IPS-15b (cell line): ENCODE measurements at regions not wholly inside any gene's neighbourhood (a gene's known extent, or its start where the extent isn't known, plus 50 kb on each side); places are given as distances from the start of the nearest gene placed in this dataset.

Experiments
- H3K27me3 ChIP-seq: one replicate; pipeline ENCODE4 v1.6.1; 2013; ENCODE audit warnings: low read length; ENCODE audit not compliant: control insufficient read depth, insufficient read depth
- H3K36me3 ChIP-seq: one replicate; pipeline ENCODE4 v1.6.1; 2013; ENCODE audit warnings: low read length; ENCODE audit not compliant: control insufficient read depth, insufficient read depth
- H3K4me1 ChIP-seq: one replicate; pipeline ENCODE4 v1.6.1; 2013; ENCODE audit warnings: mild to moderate bottlenecking, low read length; ENCODE audit not compliant: control insufficient read depth, insufficient read depth
- H3K4me3 ChIP-seq: one replicate; pipeline ENCODE4 v1.5.1; 2013; ENCODE audit warnings: low read depth, low read length
- H3K9ac ChIP-seq: one replicate; pipeline ENCODE4 v1.6.1; 2013; ENCODE audit warnings: low read depth, mild to moderate bottlenecking, low read length
- H3K9me3 ChIP-seq: one replicate; pipeline ENCODE4 v1.6.1; 2013; ENCODE audit warnings: mild to moderate bottlenecking, low read length; ENCODE audit not compliant: control insufficient read depth, insufficient read depth

GRCh38 chr2:18703555-18703954 lies 114.2 kb upstream of the NT5C1B start:
- H3K4me1 ChIP-seq: no peaks in the 10 kb centered on the region
- H3K9ac ChIP-seq: no peak overlapping the region
- no peak overlapping the region for H3K4me3 ChIP-seq
- no peaks in the 10 kb centered on the region for H3K27me3 ChIP-seq
- H3K36me3 ChIP-seq: no peaks in the 10 kb centered on the region
- H3K9me3 ChIP-seq: no peaks in the 10 kb centered on the region

GRCh38 chr2:18701981-18702380 lies 112.6 kb upstream of the NT5C1B start:
- H3K4me1 ChIP-seq: no peaks in the 10 kb centered on the region
- no peak overlapping the region for H3K9ac ChIP-seq
- no peaks in the 10 kb centered on the region for H3K36me3 ChIP-seq
- H3K4me3 ChIP-seq: no peak overlapping the region
- no peaks in the 10 kb centered on the region for H3K9me3 ChIP-seq
- no peaks in the 10 kb centered on the region for H3K27me3 ChIP-seq

- Histone ChIP-seq H3K4me1 (no peaks in the 10 kb centered on the region), H3K4me3 (no peak overlapping the region), H3K27me3 (no peaks in the 10 kb centered on the region), H3K9ac (no peak overlapping the region), H3K9me3 (no peaks in the 10 kb centered on the region), H3K36me3 (no peaks in the 10 kb centered on the region)
Measured at GRCh38 chr2:18701546-18701945, 112.2 kb upstream of the NT5C1B start.

- Histone ChIP-seq H3K36me3 (no peaks in the 10 kb centered on the region), H3K9ac (no peak overlapping the region), H3K4me3 (no peak overlapping the region), H3K9me3 (no peaks in the 10 kb centered on the region), H3K4me1 (no peaks in the 10 kb centered on the region), H3K27me3 (no peaks in the 10 kb centered on the region)
Measured at GRCh38 chr2:18690342-18690741, 101.0 kb upstream of the NT5C1B start.

GRCh38 chr2:18684206-18685038 lies 95.1 kb upstream of the NT5C1B start:
- Histone ChIP-seq H3K9me3 (no peaks in the 10 kb centered on the region), H3K9ac (no peak overlapping the region), H3K4me3 (no peak overlapping the region), H3K36me3 (no peaks in the 10 kb centered on the region), H3K27me3 (no peaks in the 10 kb centered on the region), H3K4me1 (no peaks in the 10 kb centered on the region)

- Histone ChIP-seq H3K9ac (no peak overlapping the region), H3K27me3 (no peaks in the 10 kb centered on the region), H3K4me3 (no peak overlapping the region), H3K4me1 (no peaks in the 10 kb centered on the region), H3K9me3 (no peaks in the 10 kb centered on the region), H3K36me3 (no peaks in the 10 kb centered on the region)
Measured at GRCh38 chr2:18682681-18683080, 93.3 kb upstream of the NT5C1B start.

GRCh38 chr2:18677280-18677679 lies 87.9 kb upstream of the NT5C1B start:
- H3K9ac ChIP-seq: no peak overlapping the region
- H3K9me3 ChIP-seq: no peaks in the 10 kb centered on the region
- no peaks in the 10 kb centered on the region for H3K4me1 ChIP-seq
- H3K36me3 ChIP-seq: no peaks in the 10 kb centered on the region
- no peaks in the 10 kb centered on the region for H3K27me3 ChIP-seq
- H3K4me3 ChIP-seq: no peak overlapping the region

- H3K9me3 ChIP-seq: no peaks in the 10 kb centered on the region
- H3K36me3 ChIP-seq: no peaks in the 10 kb centered on the region
- H3K4me3 ChIP-seq: no peak overlapping the region
- H3K4me1 ChIP-seq: no peaks in the 10 kb centered on the region
- no peak overlapping the region for H3K9ac ChIP-seq
- H3K27me3 ChIP-seq: no peaks in the 10 kb centered on the region
Measured at GRCh38 chr2:18674309-18674708, 84.9 kb upstream of the NT5C1B start.

- H3K4me1 ChIP-seq: no peaks in the 10 kb centered on the region
- H3K9me3 ChIP-seq: no peaks in the 10 kb centered on the region
- H3K36me3 ChIP-seq: no peaks in the 10 kb centered on the region
- no peak overlapping the region for H3K9ac ChIP-seq
- no peaks in the 10 kb centered on the region for H3K27me3 ChIP-seq
- no peak overlapping the region for H3K4me3 ChIP-seq
Measured at GRCh38 chr2:18671363-18671762, 82.0 kb upstream of the NT5C1B start.

GRCh38 chr2:18668221-18668620 lies 78.9 kb upstream of the NT5C1B start:
- Histone ChIP-seq H3K4me1 (no peaks in the 10 kb centered on the region), H3K36me3 (no peaks in the 10 kb centered on the region), H3K9ac (no peak overlapping the region), H3K9me3 (no peaks in the 10 kb centered on the region), H3K4me3 (no peak overlapping the region), H3K27me3 (no peaks in the 10 kb centered on the region)

GRCh38 chr2:18664421-18664820 lies 75.1 kb upstream of the NT5C1B start:
- Histone ChIP-seq H3K27me3 (no peaks in the 10 kb centered on the region), H3K4me3 (no peak overlapping the region), H3K4me1 (no peaks in the 10 kb centered on the region), H3K36me3 (no peaks in the 10 kb centered on the region), H3K9me3 (no peaks in the 10 kb centered on the region), H3K9ac (no peak overlapping the region)

- no peak overlapping the region for H3K4me3 ChIP-seq
- H3K9ac ChIP-seq: no peak overlapping the region
- no peaks in the 10 kb centered on the region for H3K4me1 ChIP-seq
- no peaks in the 10 kb centered on the region for H3K9me3 ChIP-seq
- H3K27me3 ChIP-seq: no peaks in the 10 kb centered on the region
- H3K36me3 ChIP-seq: no peaks in the 10 kb centered on the region
Measured at GRCh38 chr2:18663861-18664260, 74.5 kb upstream of the NT5C1B start.
